MM.1S (cell line): ENCODE measurements at regions not wholly inside any gene's neighbourhood (a gene's known extent, or its start where the extent isn't known, plus 50 kb on each side); places are given as distances from the start of the nearest gene placed in this dataset.

ENCODE experiments used
- DNase-seq: peaks from one replicate; pipeline ENCODE4 v3.0.0-alpha.2; 2015
- H2AFZ ChIP-seq: fragments of 300-600 bp; sonication (generic); 2 replicates; pipeline ENCODE4 v1.6.0; 2016; ENCODE audit warnings: antibody characterized with exemption, low read length
- H3F3A ChIP-seq: fragments of 300-600 bp; sonication (generic); 2 replicates; pipeline ENCODE4 v1.6.1; 2016; ENCODE audit warnings: mild to moderate bottlenecking, antibody characterized with exemption, low read length, moderate library complexity, mixed read lengths; ENCODE audit not compliant: insufficient read depth
- H3K27ac ChIP-seq: fragments of 300-600 bp; sonication (generic); 2 replicates; pipeline ENCODE4 v1.5.1; 2016; ENCODE audit warnings: mild to moderate bottlenecking, low read length
- H3K27me3 ChIP-seq: fragments of 300-600 bp; sonication (generic); replicated peaks from 2 replicates; pipeline ENCODE4 v1.6.0; 2016; ENCODE audit warnings: low read length; ENCODE audit not compliant: insufficient read depth
- H3K36me3 ChIP-seq: fragments of 300-600 bp; sonication (generic); replicated peaks from 2 replicates; pipeline ENCODE4 v1.6.1; 2016; ENCODE audit warnings: mild to moderate bottlenecking, low read length, mixed read lengths; ENCODE audit not compliant: insufficient read depth
- H3K4me1 ChIP-seq: fragments of 300-600 bp; sonication (generic); 2 replicates; pipeline ENCODE4 v1.6.1; 2016; ENCODE audit warnings: low read length, mixed read lengths
- H3K4me2 ChIP-seq: fragments of 300-600 bp; sonication (generic); 2 replicates; pipeline ENCODE4 v1.6.0; 2016; ENCODE audit warnings: low read depth, low read length
- H3K4me3 ChIP-seq: fragments of 300-600 bp; sonication (generic); 2 replicates; pipeline ENCODE4 v1.5.1; 2016; ENCODE audit warnings: low read length, mixed read lengths
- H3K79me2 ChIP-seq: fragments of 300-600 bp; sonication (generic); 2 replicates; pipeline ENCODE4 v1.6.1; 2016; ENCODE audit warnings: mixed run types, low read length, mixed read lengths
- H3K9ac ChIP-seq: fragments of 300-600 bp; sonication (generic); 2 replicates; pipeline ENCODE4 v1.6.1; 2016; ENCODE audit warnings: low read length, mixed read lengths
- H3K9me2 ChIP-seq: fragments of 300-600 bp; sonication (generic); replicated peaks from 2 replicates; pipeline ENCODE4 v1.6.1; 2016; ENCODE audit warnings: mild to moderate bottlenecking, low read length, mixed read lengths; ENCODE audit not compliant: insufficient read depth
- H3K9me3 ChIP-seq: fragments of 300-600 bp; sonication (generic); replicated peaks from 2 replicates; pipeline ENCODE4 v1.6.1; 2016; ENCODE audit warnings: mild to moderate bottlenecking, low read length, mixed read lengths; ENCODE audit not compliant: insufficient read depth
- H4K20me1 ChIP-seq: fragments of 300-600 bp; sonication (generic); 2 replicates; pipeline ENCODE4 v1.6.1; 2016; ENCODE audit warnings: mild to moderate bottlenecking, low read length, moderate library complexity, mixed read lengths; ENCODE audit not compliant: insufficient read depth
- CTCF ChIP-seq: fragments of 300-600 bp; sonication (generic); IDR thresholded peaks from 2 replicates; pipeline ENCODE4 v1.5.1; 2016; ENCODE audit warnings: antibody characterized with exemption, low read length, mixed read lengths
- EZH2 ChIP-seq: fragments of 300-600 bp; sonication (generic); optimal IDR thresholded peaks from 2 replicates; pipeline ENCODE3; 2017; ENCODE audit warnings: low read depth, mild to moderate bottlenecking, antibody characterized with exemption, low read length, mixed read lengths
- EZH2phosphoT487 ChIP-seq: fragments of 300-600 bp; sonication (generic); IDR thresholded peaks from 2 replicates; pipeline ENCODE4 v1.6.1; 2018; ENCODE audit warnings: antibody characterized with exemption, low read length

- Histone ChIP-seq H4K20me1 (no peaks in the 10 kb centered on the region), H3K9ac (no peak overlapping the region), H3K4me3 (no peak overlapping the region), H3K4me1 (no peaks in the 10 kb centered on the region), H3K36me3 (no peaks in the 10 kb centered on the region), H3K4me2 (no peak overlapping the region), H3K9me3 (no peaks in the 10 kb centered on the region), H3K9me2 (no peaks in the 10 kb centered on the region), H3F3A (no peaks in the 10 kb centered on the region), H2AFZ (no peak overlapping the region), H3K79me2 (no peaks in the 10 kb centered on the region), H3K27me3 (no peaks in the 10 kb centered on the region), H3K27ac (no peak overlapping the region)
- DNase-seq = no peak
- TF ChIP-seq EZH2 (no peak), CTCF (no peak), EZH2phosphoT487 (no peak)
Measured at GRCh38 chr4:55731959-55732358, 87.6 kb upstream of the EXOC1L start.

GRCh38 chr4:55732864-55733263 lies 86.7 kb upstream of the EXOC1L start:
- Histone ChIP-seq H3F3A (no peaks in the 10 kb centered on the region), H3K4me2 (no peak overlapping the region), H3K79me2 (no peaks in the 10 kb centered on the region), H3K9me2 (no peaks in the 10 kb centered on the region), H3K9ac (no peak overlapping the region), H3K27me3 (no peaks in the 10 kb centered on the region), H3K36me3 (no peaks in the 10 kb centered on the region), H3K4me1 (no peaks in the 10 kb centered on the region), H2AFZ (no peak overlapping the region), H3K4me3 (no peak overlapping the region), H4K20me1 (no peaks in the 10 kb centered on the region), H3K27ac (no peak overlapping the region), H3K9me3 (no peaks in the 10 kb centered on the region)
- no peak for TF ChIP-seq CTCF
- TF ChIP-seq EZH2 = no peak
- no peak for TF ChIP-seq EZH2phosphoT487
- no peak for DNase-seq

- no peaks in the 10 kb centered on the region for H3F3A ChIP-seq
- no peaks in the 10 kb centered on the region for H3K4me1 ChIP-seq
- no peak for DNase-seq
- H3K9ac ChIP-seq = no peak overlapping the region
- TF ChIP-seq EZH2 (no peak), CTCF (no peak), EZH2phosphoT487 (no peak)
- no peaks in the 10 kb centered on the region for H3K27me3 ChIP-seq
- H3K4me3 ChIP-seq = no peak overlapping the region
- H4K20me1 ChIP-seq = no peaks in the 10 kb centered on the region
- no peaks in the 10 kb centered on the region for H3K36me3 ChIP-seq
- no peaks in the 10 kb centered on the region for H3K9me3 ChIP-seq
- H3K79me2 ChIP-seq = no peaks in the 10 kb centered on the region
- H2AFZ ChIP-seq = no peak overlapping the region
- no peak overlapping the region for H3K4me2 ChIP-seq
- no peaks in the 10 kb centered on the region for H3K9me2 ChIP-seq
- no peak overlapping the region for H3K27ac ChIP-seq
Measured at GRCh38 chr4:55733932-55734331, 85.7 kb upstream of the EXOC1L start.
